PC-9 (cell line): ENCODE measurements at regions not wholly inside any gene's neighbourhood (a gene's known extent, or its start where the extent isn't known, plus 50 kb on each side); places are given as distances from the start of the nearest gene placed in this dataset.

Experiments used
- CTCF ChIP-seq: fragments of 200-600 bp; sonication (generic); conservative IDR thresholded peaks from 2 replicates; pipeline ENCODE4 v1.6.1; 2017; ENCODE audit warnings: mixed run types, antibody characterized with exemption, mild to moderate bottlenecking, moderate library complexity
- EZH2 ChIP-seq: fragments of 200-600 bp; sonication (generic); IDR thresholded peaks from 2 replicates; pipeline ENCODE4 v1.8.0; 2017; ENCODE audit warnings: antibody characterized with exemption, low read depth

GRCh38 chr6:11327961-11328360 lies 95.5 kb upstream of the NEDD9 start:
- TF ChIP-seq CTCF (no peak), EZH2 (no peak)
